Right atrium auricular region (tissue), 2 donors: ENCODE measurements at regions not wholly inside any gene's neighbourhood (a gene's known extent, or its start where the extent isn't known, plus 50 kb on each side); places are given as distances from the start of the nearest gene placed in this dataset.

Source experiments
- DNase-seq: peaks from one replicate; pipeline ENCODE4 v3.0.0-alpha.2; 2019; ENCODE audit warnings: low spot score
- H3K27ac ChIP-seq, 2 donors: fragments of 200-600 bp; sonication (generic); 1 replicate in 1 of 2; 2 replicates in 1 of 2; pipeline ENCODE4 v1.5.1; 2016 to 2019
- H3K27me3 ChIP-seq, 2 donors: fragments of 200-600 bp; sonication (generic); one replicate each; pipeline versions ENCODE4 v1.5.1 to v1.6.0; 2017 to 2019
- H3K36me3 ChIP-seq: fragments of 200-600 bp; sonication (generic); one replicate; pipeline ENCODE4 v1.5.1; 2016
- H3K4me1 ChIP-seq, 2 donors: fragments of 200-600 bp; sonication (generic); one replicate each; pipeline versions ENCODE4 v1.5.1 to v1.6.0; 2017 to 2019
- H3K4me3 ChIP-seq, 2 donors: fragments of 200-600 bp; sonication (generic); 1 replicate in 1 of 2; 2 replicates in 1 of 2; pipeline ENCODE4 v1.5.1; 2017 to 2019; ENCODE audit warnings: mild to moderate bottlenecking in 1 of 2, moderate library complexity in 1 of 2
- H3K9me3 ChIP-seq, 2 donors: fragments of 200-600 bp; sonication (generic); one replicate each; pipeline ENCODE4 v1.5.1; 2019
- CTCF ChIP-seq, 2 donors: fragments of 200-600 bp; sonication (generic); IDR thresholded peaks; one replicate each; pipeline ENCODE4 v1.5.1; 2019; ENCODE audit warnings: antibody characterized with exemption in 2 of 2

DNA sequence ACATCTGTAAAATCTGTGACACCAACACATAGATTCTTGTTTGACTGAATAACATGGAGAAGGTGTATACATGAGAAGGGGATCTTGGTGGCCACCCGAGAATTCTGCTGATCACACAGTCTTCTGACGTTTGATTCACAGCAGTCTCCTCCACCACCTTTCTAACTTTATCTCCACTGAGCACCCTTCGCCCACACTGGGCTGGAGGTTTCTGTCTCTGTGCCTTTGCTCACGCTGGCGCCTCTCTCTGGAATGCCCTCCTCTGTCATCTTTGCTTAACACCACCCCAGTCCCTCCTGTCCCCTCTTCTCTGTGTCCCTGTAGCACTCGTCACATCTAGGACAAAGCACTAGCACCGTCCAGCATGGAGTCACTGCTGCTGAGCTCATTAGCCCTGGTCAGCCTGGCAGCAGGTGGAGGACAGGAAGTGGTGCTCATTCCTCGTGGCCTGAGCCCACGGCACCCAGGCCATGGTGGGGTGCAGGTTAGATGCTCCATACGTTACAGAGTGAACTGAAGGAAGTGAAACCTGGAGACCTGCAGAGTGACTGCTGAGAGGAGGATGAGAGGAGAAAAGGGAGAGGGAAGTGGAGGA is 384.6 kb downstream of the UQCRFS1 start:
- H3K9me3 ChIP-seq, result no peaks in the 10 kb centered on the region
- DNase-seq, result no peak

DNA sequence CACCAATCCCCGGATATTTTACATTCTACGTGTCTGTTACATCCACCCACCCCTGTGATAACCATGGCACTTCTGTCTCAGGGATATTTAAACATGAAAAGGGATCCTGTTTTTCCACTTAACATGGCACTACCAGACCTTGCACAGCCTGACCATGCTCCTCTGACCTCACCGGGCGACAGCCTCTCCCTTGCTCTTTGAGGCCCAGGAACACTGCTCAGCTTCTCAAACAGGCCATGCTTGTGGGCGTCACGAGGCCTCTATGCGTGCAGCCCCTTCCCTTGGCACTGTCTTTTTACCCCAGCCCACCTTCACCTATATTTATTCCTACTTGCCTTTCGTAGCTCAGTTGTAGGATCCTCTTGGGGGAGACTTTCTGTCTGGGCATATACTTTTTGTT is 385.6 kb downstream of the UQCRFS1 start:
- Histone ChIP-seq H3K4me1 (no peaks in the 10 kb centered on the region), H3K36me3 (no peaks in the 10 kb centered on the region), H3K4me3 (no peak overlapping the region), H3K27me3 (no peaks in the 10 kb centered on the region), H3K9me3 (no peaks in the 10 kb centered on the region), H3K27ac (no peak overlapping the region)
- DNase-seq, result no peak
- TF ChIP-seq CTCF (IDR thresholded peaks at IDR 0.05), result no peak

More for the DNA sequence above, 384.6 kb downstream of the UQCRFS1 start:
- no peaks in the 10 kb centered on the region for H3K4me1 ChIP-seq
- H3K4me3 ChIP-seq, result no peak overlapping the region
- H3K27ac ChIP-seq, result no peak overlapping the region
- no peaks in the 10 kb centered on the region for H3K36me3 ChIP-seq
- no peaks in the 10 kb centered on the region for H3K27me3 ChIP-seq
- no peak for TF ChIP-seq CTCF (IDR thresholded peaks at IDR 0.05)

DNA sequence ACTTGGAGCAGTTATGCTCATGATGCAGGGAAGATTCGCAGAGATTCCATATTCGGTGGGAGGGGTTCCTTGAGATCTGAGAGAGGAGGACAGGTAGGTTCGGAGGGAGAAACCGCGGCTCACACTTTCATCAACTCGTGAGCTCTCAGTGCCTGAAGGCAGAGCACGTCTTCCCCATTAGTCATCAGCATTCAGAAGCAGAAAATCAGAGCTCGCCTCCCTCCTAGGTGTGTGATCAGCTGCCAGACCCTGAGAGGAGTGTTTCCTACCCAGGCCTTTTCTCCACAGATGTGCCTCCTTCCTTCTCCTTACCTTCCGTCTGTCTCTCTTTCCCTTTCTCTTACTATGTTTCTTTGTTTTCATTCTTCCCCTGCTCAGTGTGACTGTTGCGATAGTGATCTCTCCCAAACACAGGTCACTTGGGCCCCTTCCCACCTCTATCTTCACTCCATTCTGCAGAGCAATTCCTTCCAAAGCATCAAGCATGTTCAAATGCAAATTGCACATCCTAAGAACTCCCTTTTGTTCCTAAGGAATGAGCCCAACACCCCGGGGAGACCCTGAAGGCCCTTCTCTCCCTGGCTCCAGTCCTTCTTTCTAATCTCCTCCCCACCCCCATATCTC is 389.5 kb downstream of the UQCRFS1 start:
- Histone ChIP-seq H3K4me1 (no peaks in the 10 kb centered on the region), H3K27me3 (no peaks in the 10 kb centered on the region), H3K27ac (no peak overlapping the region), H3K9me3 (no peaks in the 10 kb centered on the region), H3K36me3 (no peaks in the 10 kb centered on the region), H3K4me3 (no peak overlapping the region)
- no peak for TF ChIP-seq CTCF (IDR thresholded peaks at IDR 0.05)
- no peak for DNase-seq

GRCh38 chr19:28820289-28820688 is 392.7 kb downstream of the UQCRFS1 start:
- Histone ChIP-seq H3K27ac (no peak overlapping the region), H3K27me3 (no peaks in the 10 kb centered on the region), H3K4me3 (no peak overlapping the region), H3K9me3 (no peaks in the 10 kb centered on the region), H3K4me1 (no peaks in the 10 kb centered on the region), H3K36me3 (no peaks in the 10 kb centered on the region)
- no peak for TF ChIP-seq CTCF (IDR thresholded peaks at IDR 0.05)
- DNase-seq, result no peak

- DNase-seq, result no peak
- Histone ChIP-seq H3K4me3 (no peak overlapping the region), H3K9me3 (no peaks in the 10 kb centered on the region), H3K36me3 (no peaks in the 10 kb centered on the region), H3K27me3 (no peaks in the 10 kb centered on the region), H3K27ac (no peak overlapping the region), H3K4me1 (no peaks in the 10 kb centered on the region)
- TF ChIP-seq CTCF (IDR thresholded peaks at IDR 0.05), result no peak
Observed at GRCh38 chr19:28815257-28815656, 397.7 kb downstream of the UQCRFS1 start.

DNA sequence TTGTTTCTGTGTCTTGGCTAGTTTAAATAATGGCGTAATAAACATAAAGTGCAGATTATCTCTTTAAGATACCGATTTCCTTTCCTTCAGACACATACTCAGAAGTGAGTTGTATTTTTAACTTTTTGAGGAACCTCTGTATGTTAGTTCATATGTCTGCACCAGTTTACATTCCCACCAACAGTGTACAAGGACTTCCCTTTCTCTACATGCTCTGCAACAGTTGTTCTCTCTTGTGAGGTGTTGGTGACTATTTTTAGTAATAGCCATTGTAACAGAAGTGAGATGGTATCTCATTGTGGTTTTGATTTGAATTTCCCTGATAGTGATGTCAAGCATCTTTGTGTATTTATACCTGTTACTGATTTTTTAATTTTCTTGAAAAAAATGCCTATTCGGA is 418.6 kb downstream of the UQCRFS1 start:
- no peak for TF ChIP-seq CTCF (IDR thresholded peaks at IDR 0.05)
- Histone ChIP-seq H3K36me3 (no peaks in the 10 kb centered on the region), H3K9me3 (no peaks in the 10 kb centered on the region), H3K27me3 (no peaks in the 10 kb centered on the region), H3K4me1 (no peaks in the 10 kb centered on the region), H3K27ac (peak overlapping the region; percentile 63 to 78), H3K4me3 (peak overlapping the region; percentile 54 to 59)
- DNase-seq, result no peak
